SK-N-SH treated with all-trans-retinoic acid at 6 μM for 48 hours (cell line): ENCODE measurements at regions not wholly inside any gene's neighbourhood (a gene's known extent, or its start where the extent isn't known, plus 50 kb on each side); places are given as distances from the start of the nearest gene placed in this dataset.

Source experiments
- ARNTL ChIP-seq: fragments of 450-650 bp; formaldehyde crosslinking; IDR thresholded peaks from 2 replicates; pipeline ENCODE4 v1.5.0; 2020; ENCODE audit warnings: low read depth, mild to moderate bottlenecking, moderate library complexity, borderline replicate concordance
- OSR1 ChIP-seq: fragments of 250-450 bp; sonication (Bioruptor Pico); IDR thresholded peaks from 2 replicates; pipeline ENCODE4 v1.8.0; 2022; ENCODE audit warnings: moderate library complexity, mild to moderate bottlenecking, inconsistent platforms
- RARB ChIP-seq: fragments of 250-450 bp; sonication (Bioruptor Pico); IDR thresholded peaks from 2 replicates; pipeline ENCODE4 v1.8.0; 2021; ENCODE audit warnings: mild to moderate bottlenecking, moderate library complexity
- TCF4 ChIP-seq: fragments of 250-450 bp; sonication (Bioruptor Pico); IDR thresholded peaks from 2 replicates; pipeline ENCODE4 v1.8.0; 2021; ENCODE audit warnings: mild to moderate bottlenecking, moderate library complexity, borderline replicate concordance
- ZFP3 ChIP-seq: fragments of 250-450 bp; sonication (Bioruptor Pico); IDR thresholded peaks from 2 replicates; pipeline ENCODE4 v1.5.0; 2020; ENCODE audit warnings: mild to moderate bottlenecking, moderate library complexity
- ZFP30 ChIP-seq: fragments of 450-650 bp; formaldehyde crosslinking; IDR thresholded peaks from 2 replicates; pipeline ENCODE4 v1.5.0; 2022; ENCODE audit warnings: mild to moderate bottlenecking, moderate library complexity
- ZNF70 ChIP-seq: fragments of 450-650 bp; formaldehyde crosslinking; IDR thresholded peaks from 2 replicates; pipeline ENCODE4 v1.5.0; 2020; ENCODE audit warnings: mild to moderate bottlenecking, moderate library complexity
- ZNF8 ChIP-seq: fragments of 450-650 bp; formaldehyde crosslinking; IDR thresholded peaks from 2 replicates; pipeline ENCODE4 v1.5.0; 2020; ENCODE audit warnings: mild to moderate bottlenecking, moderate library complexity
- TF ChIP-seq, protein P1 (sequence below): fragments of 250-450 bp; sonication (Bioruptor Pico); IDR thresholded peaks from 2 replicates; pipeline ENCODE4 v1.8.0; 2020; ENCODE audit warnings: mild to moderate bottlenecking, moderate library complexity, borderline replicate concordance
- TF ChIP-seq, protein P2 (sequence below): fragments of 250-450 bp; sonication (Bioruptor Pico); IDR thresholded peaks from 2 replicates; pipeline ENCODE4 v1.5.1; 2020; ENCODE audit warnings: low read depth, mild to moderate bottlenecking, moderate library complexity

DNA sequence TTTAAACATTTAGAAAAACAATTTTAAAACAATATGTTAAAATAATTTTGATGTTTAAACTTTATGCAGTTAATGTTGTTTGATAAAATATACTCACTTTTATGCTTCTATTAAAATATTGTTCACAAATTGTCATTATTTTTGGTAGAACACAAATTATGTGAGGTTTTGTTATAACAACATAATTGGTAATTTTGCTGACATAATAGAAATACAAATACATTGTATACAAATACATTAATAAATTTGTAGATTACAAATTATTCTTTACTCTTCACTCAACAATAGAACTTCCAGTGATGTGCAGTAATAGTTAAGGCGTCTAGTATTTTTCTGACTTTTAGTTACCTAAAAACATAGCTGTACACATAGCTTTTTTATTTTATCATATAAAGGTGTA, 1472.4 kb upstream of the ADGRL3 start:
- TF ChIP-seq ZNF70 (CRISPR knock-in tag), result no peak
- TF ChIP-seq OSR1 (CRISPR knock-in tag), result no peak
- TF ChIP-seq, protein P1, sequence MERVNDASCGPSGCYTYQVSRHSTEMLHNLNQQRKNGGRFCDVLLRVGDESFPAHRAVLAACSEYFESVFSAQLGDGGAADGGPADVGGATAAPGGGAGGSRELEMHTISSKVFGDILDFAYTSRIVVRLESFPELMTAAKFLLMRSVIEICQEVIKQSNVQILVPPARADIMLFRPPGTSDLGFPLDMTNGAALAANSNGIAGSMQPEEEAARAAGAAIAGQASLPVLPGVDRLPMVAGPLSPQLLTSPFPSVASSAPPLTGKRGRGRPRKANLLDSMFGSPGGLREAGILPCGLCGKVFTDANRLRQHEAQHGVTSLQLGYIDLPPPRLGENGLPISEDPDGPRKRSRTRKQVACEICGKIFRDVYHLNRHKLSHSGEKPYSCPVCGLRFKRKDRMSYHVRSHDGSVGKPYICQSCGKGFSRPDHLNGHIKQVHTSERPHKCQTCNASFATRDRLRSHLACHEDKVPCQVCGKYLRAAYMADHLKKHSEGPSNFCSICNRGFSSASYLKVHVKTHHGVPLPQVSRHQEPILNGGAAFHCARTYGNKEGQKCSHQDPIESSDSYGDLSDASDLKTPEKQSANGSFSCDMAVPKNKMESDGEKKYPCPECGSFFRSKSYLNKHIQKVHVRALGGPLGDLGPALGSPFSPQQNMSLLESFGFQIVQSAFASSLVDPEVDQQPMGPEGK (CRISPR knock-in tag), result no peak
- no peak for TF ChIP-seq ZFP3 (CRISPR knock-in tag)
- no peak for TF ChIP-seq ZNF8 (CRISPR knock-in tag)
- TF ChIP-seq ZFP30, result no peak
- TF ChIP-seq ARNTL (CRISPR knock-in tag), result no peak
- TF ChIP-seq, protein P2, sequence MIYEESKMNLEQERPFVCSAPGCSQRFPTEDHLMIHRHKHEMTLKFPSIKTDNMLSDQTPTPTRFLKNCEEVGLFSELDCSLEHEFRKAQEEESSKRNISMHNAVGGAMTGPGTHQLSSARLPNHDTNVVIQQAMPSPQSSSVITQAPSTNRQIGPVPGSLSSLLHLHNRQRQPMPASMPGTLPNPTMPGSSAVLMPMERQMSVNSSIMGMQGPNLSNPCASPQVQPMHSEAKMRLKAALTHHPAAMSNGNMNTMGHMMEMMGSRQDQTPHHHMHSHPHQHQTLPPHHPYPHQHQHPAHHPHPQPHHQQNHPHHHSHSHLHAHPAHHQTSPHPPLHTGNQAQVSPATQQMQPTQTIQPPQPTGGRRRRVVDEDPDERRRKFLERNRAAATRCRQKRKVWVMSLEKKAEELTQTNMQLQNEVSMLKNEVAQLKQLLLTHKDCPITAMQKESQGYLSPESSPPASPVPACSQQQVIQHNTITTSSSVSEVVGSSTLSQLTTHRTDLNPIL (CRISPR knock-in tag), result no peak
- TF ChIP-seq RARB (CRISPR knock-in tag), result no peak
- TF ChIP-seq TCF4 (CRISPR knock-in tag), result no peak
